Psoas muscle (tissue), 7 donors: ENCODE measurements at regions not wholly inside any gene's neighbourhood (a gene's known extent, or its start where the extent isn't known, plus 50 kb on each side); places are given as distances from the start of the nearest gene placed in this dataset.

Source experiments
- ATAC-seq, 4 donors: fragments of 200-7000 bp; cut with Tn5 transposase; one replicate each; pipeline ENCODE4 v1.9.1; 2020; ENCODE audit warnings: moderate library complexity in 3 of 4, mild to moderate bottlenecking in 2 of 4
- DNase-seq, 2 donors: peaks; one replicate each; pipeline ENCODE4 v3.0.0-alpha.2; 2020
- H3K27ac ChIP-seq: fragments of 200-600 bp; one replicate; pipeline ENCODE4 v1.8.0; 2022
- H3K27me3 ChIP-seq, 3 donors: fragments of 200-600 bp in 1 of 3; one replicate each; pipeline versions ENCODE4 v1.6.1 to v1.8.0; 2013 to 2022; ENCODE audit warnings: low read length in 2 of 3, mild to moderate bottlenecking in 2 of 3, moderate library complexity in 1 of 3; ENCODE audit not compliant: insufficient read depth in 3 of 3
- H3K36me3 ChIP-seq, 2 donors: fragments of 200-600 bp in 1 of 2; one replicate each; pipeline versions ENCODE4 v1.6.1 to v1.8.0; 2013 to 2022; ENCODE audit warnings: low read depth in 1 of 2, mild to moderate bottlenecking in 1 of 2, moderate library complexity in 1 of 2; ENCODE audit not compliant: insufficient read depth in 1 of 2
- H3K4me1 ChIP-seq: fragments of 200-600 bp; one replicate; pipeline ENCODE4 v1.8.0; 2022
- H3K4me3 ChIP-seq: fragments of 200-600 bp; one replicate; pipeline ENCODE4 v1.8.0; 2022; ENCODE audit warnings: mild to moderate bottlenecking
- H3K9me3 ChIP-seq: fragments of 200-600 bp; one replicate; pipeline ENCODE4 v1.8.0; 2022
- WGBS, 3 donors: extraction: QIAGEN DNeasy Blood & Tissue Kit; methylation state at CpG; one replicate each; pipeline versions ENCODE4 v1.1.6 to v1.1.7; 2013; 5-methylcytosine and 5-hydroxymethylcytosine counted together
- intact Hi-C, 2 donors: fragments of 100-400 bp; cut with DNase I; formaldehyde crosslinking; loops; one replicate each; pipeline versions ENCODE4 v1.11.0 to v1.14.2; 2022
- TF ChIP-seq, protein P1 (sequence below): fragments of 200-600 bp; IDR thresholded peaks from one replicate; pipeline ENCODE4 v1.8.0; 2022; ENCODE audit warnings: antibody characterized with exemption
- donor health status: healthy with polysubstance abuse.
- donor health status: DM: no; HTN: no; CAD: no; lungs with moderate emphysema.
- donor health status: Bipolar disorder and iron deficiency.
- donor health status: healthy.
- donor health status: DM: yes; HTN: yes; CAD: no.
- donor health status: DM: no; HTN: no; CAD: no.
- donor health status: DM: yes; HTN: yes; CAD: no.

DNA sequence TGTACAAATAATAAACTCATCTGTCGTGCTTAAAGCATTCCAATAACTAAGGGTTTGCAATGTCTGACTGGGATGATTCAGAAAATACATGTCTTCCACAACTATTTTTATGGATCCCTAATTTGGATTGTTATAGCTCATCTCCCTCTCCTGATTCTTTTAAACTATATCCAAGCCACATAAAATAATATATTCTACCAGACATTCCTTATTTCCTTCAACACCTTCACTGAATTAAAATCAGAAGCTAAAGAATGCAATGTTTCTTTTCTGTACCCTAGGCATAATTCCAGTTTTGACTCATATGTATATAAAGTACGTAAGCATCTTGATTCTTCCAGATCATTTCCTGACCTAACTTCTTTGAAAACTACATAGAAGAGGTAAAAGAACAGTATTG is 420.4 kb downstream of the EFNB2 start:
- no peak for ATAC-seq
- no peak overlapping the region for H3K27ac ChIP-seq
- TF ChIP-seq, protein P1, sequence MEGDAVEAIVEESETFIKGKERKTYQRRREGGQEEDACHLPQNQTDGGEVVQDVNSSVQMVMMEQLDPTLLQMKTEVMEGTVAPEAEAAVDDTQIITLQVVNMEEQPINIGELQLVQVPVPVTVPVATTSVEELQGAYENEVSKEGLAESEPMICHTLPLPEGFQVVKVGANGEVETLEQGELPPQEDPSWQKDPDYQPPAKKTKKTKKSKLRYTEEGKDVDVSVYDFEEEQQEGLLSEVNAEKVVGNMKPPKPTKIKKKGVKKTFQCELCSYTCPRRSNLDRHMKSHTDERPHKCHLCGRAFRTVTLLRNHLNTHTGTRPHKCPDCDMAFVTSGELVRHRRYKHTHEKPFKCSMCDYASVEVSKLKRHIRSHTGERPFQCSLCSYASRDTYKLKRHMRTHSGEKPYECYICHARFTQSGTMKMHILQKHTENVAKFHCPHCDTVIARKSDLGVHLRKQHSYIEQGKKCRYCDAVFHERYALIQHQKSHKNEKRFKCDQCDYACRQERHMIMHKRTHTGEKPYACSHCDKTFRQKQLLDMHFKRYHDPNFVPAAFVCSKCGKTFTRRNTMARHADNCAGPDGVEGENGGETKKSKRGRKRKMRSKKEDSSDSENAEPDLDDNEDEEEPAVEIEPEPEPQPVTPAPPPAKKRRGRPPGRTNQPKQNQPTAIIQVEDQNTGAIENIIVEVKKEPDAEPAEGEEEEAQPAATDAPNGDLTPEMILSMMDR: no peak
- no peaks in the 10 kb centered on the region for H3K9me3 ChIP-seq
- H3K4me3 ChIP-seq: no peak overlapping the region
- no peak for DNase-seq
- WGBS, 3 donors: 82 to 90% (median 89%) methylated on average over 2 of the region's 2 CpGs
- H3K27me3 ChIP-seq: no peaks in the 10 kb centered on the region
- no peaks in the 10 kb centered on the region for H3K36me3 ChIP-seq
- H3K4me1 ChIP-seq: no peaks in the 10 kb centered on the region
- intact Hi-C loops: no loop called here

DNA sequence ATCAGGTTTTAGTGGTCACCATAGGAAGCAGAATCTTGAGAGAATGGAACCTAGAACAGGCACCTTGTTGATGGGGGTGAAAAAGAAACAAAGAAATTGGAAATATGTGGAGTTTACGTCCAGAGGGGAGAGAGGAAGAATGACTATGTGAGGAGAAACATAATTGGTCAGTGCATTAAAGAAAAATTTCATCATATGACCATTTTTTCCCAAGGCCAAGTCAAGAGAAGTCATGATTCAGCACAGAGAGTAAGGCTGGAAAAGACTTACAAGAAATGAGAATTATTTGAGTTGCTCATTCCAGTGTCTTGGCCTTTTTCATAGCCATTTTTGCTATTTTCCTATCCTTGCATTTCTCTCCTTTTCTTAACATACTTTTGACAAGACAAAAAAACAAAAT is 421.7 kb downstream of the EFNB2 start:
- WGBS, 3 donors: 73 to 96% (median 91%) methylated on average over 1 of the region's 1 CpG
- Histone ChIP-seq H3K27ac (no peak overlapping the region), H3K4me3 (no peak overlapping the region), H3K27me3 (no peaks in the 10 kb centered on the region), H3K4me1 (no peaks in the 10 kb centered on the region), H3K36me3 (no peaks in the 10 kb centered on the region), H3K9me3 (no peaks in the 10 kb centered on the region)
- TF ChIP-seq, protein P1: no peak
- intact Hi-C loops: no loop called here
- DNase-seq (no peak), ATAC-seq (no peak)

DNA sequence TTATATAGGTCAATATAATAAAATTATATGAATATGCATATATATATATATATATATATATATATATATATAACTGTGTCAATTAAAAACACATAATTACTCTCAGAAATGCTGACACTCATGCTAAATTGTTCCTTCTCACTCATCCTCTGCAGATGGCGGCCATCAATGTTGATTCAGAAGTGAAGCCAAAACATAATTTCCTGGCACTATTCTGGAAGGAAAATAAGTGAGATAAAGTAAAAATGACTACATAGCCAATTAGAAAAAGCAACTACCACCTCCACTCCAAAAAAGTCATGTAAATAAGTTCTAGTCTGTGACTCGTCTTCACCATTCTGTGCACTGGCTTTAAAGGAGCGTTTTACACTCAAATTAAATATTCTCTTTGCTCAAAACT is 423.3 kb downstream of the EFNB2 start:
- WGBS, 3 donors: 79 to 89% (median 82%) methylated on average over 3 of the region's 3 CpGs
- Histone ChIP-seq H3K4me3 (no peak overlapping the region), H3K9me3 (no peaks in the 10 kb centered on the region), H3K27me3 (no peaks in the 10 kb centered on the region), H3K27ac (no peak overlapping the region), H3K4me1 (no peaks in the 10 kb centered on the region), H3K36me3 (no peaks in the 10 kb centered on the region)
- TF ChIP-seq, protein P1: no peak
- DNase-seq (no peak), ATAC-seq (no peak)
- intact Hi-C loops: no loop called here

DNA sequence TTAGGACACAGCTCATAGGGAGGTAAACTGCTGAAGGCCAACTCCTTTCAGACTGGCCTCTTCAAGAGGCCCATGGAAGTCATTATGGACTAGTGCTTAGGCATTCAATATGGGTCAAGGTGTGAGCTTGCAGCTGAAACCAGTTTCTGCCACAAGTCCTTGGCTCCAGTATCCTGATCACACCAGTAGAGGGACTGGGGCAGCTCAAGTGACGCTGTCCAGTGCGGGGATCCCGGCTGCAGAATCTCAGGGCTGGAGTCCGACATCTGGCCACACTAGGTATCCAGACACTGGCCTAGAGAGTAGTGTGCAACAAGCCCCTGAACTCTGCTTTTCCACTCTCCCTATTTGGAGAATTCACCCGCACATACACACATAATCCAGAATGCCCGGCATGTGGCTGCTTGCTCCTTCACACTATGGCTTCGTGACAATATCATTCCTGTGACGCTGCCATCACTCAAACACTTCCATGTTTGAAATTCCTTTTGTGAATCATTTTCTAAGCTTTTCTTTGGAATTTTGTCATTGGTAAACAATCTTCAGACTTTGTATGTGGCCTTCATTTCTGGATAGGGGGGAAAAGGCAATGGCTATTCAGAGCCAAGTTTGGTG is 425.1 kb downstream of the EFNB2 start:
- WGBS, 3 donors: 84 to 90% (median 90%) methylated on average over 8 of the region's 8 CpGs
- Histone ChIP-seq H3K27me3 (no peaks in the 10 kb centered on the region), H3K9me3 (no peaks in the 10 kb centered on the region), H3K36me3 (no peaks in the 10 kb centered on the region), H3K4me1 (no peaks in the 10 kb centered on the region), H3K4me3 (no peak overlapping the region), H3K27ac (no peak overlapping the region)
- TF ChIP-seq, protein P1: no peak
- DNase-seq (no peak), ATAC-seq (no peak)
- intact Hi-C loops: no loop called here

GRCh38 chr13:106109391-106109791 is 426.1 kb downstream of the EFNB2 start:
- Histone ChIP-seq H3K4me3 (no peak overlapping the region), H3K36me3 (no peaks in the 10 kb centered on the region), H3K9me3 (no peaks in the 10 kb centered on the region), H3K27ac (no peak overlapping the region), H3K4me1 (no peaks in the 10 kb centered on the region), H3K27me3 (no peaks in the 10 kb centered on the region)
- intact Hi-C loops: no loop called here
- no peak for DNase-seq
- ATAC-seq: no peak
- 49 to 55% (median 51%) methylated on average over 3 of the region's 3 CpGs for WGBS, 3 donors
- TF ChIP-seq, protein P1: no peak
